ENCODE measurements at regions not wholly inside any gene's neighbourhood (a gene's known extent, or its start where the extent isn't known, plus 50 kb on each side); places are given as distances from the start of the nearest gene placed in this dataset.

DNA sequence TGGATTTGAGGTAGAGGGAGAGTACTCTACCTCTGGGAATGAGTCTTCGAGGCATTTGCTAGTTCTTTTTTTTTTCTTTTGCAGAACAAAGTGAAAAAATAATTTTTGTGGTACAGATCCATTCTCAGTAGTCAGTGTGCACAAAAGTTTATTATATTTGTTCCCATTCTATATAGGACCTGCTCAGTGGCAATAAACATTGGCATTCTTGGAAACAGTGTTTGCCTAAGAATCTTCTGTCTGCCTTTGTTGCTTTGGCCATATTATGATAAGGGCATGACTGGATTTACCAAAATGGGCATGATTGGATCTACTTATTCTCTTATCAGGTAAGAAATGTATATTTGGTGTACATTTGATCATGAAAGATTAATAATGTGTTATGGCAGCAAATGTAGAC is 583.3 kb downstream of the PLCL1 start:
- ChIA-PET CTCF (no interaction called here), POLR2A (no interaction called here)
- Histone ChIP-seq H2AFZ (ENCODE audit: low read depth, low read length) (no peak overlapping the region), H3K4me1 (ENCODE audit: control insufficient read depth, extremely low read depth, insufficient read depth, low read length) (no peaks in the 10 kb centered on the region), H3K36me3 (ENCODE audit: control insufficient read depth in 2 of 2, extremely low read depth in 1 of 2, insufficient read depth in 2 of 2, low read length in 2 of 2) (no peaks in the 10 kb centered on the region), H3K27ac (ENCODE audit: insufficient read depth, low read depth, low read length) (no peak overlapping the region), H3K27me3 (ENCODE audit: control insufficient read depth in 2 of 2, insufficient read depth in 2 of 2, low read length in 2 of 2) (no peaks in the 10 kb centered on the region), H3K9me3 (replicated peaks; ENCODE audit: control insufficient read depth, insufficient read depth, low read length) (no peaks in the 10 kb centered on the region), H4K20me1 (replicated peaks; ENCODE audit: control insufficient read depth, extremely low read depth, insufficient read depth, low read length) (no peaks in the 10 kb centered on the region), H3K4me2 (ENCODE audit: insufficient read depth, low read length) (no peak overlapping the region), H3K4me3 (replicated peaks in 1 of 3; ENCODE audit: insufficient read depth in 1 of 3, low read depth in 1 of 3, low read length in 3 of 3) (no peak overlapping the region), H3K9ac (replicated peaks; ENCODE audit: extremely low read depth, insufficient read depth, low read length) (no peak overlapping the region), H3K79me2 (ENCODE audit: control insufficient read depth, insufficient read depth, low read length) (no peaks in the 10 kb centered on the region), H3K9me1 (replicated peaks; ENCODE audit: control insufficient read depth, extremely low read depth, insufficient read depth, low read length) (no peaks in the 10 kb centered on the region)
- DNase-seq (ENCODE audit: low read depth, low spot score) (no peak), FAIRE-seq (no peak)
- intact Hi-C loops (cut with micrococcal nuclease), result no loop called here
- TF ChIP-seq JUN (IDR thresholded peaks at IDR 0.05; ENCODE audit: borderline replicate concordance, insufficient read depth, insufficient read length, low read depth) (no peak), FOS (IDR thresholded peaks at IDR 0.05; ENCODE audit: borderline replicate concordance, insufficient read depth, low read length) (no peak), EZH2 (IDR thresholded peaks at IDR 0.05; ENCODE audit: borderline replicate concordance, low read depth, low read length, severe bottlenecking) (no peak), MYC (IDR thresholded peaks at IDR 0.05; ENCODE audit: low read depth, low read length) (no peak)
- dilution Hi-C loops (cut with MboI; ENCODE audit: extremely low pct_ligation_motif_present, low sequenced_read_pairs), result no loop called here
- BruUV-seq (replicated peaks), result no TSS peak

DNA sequence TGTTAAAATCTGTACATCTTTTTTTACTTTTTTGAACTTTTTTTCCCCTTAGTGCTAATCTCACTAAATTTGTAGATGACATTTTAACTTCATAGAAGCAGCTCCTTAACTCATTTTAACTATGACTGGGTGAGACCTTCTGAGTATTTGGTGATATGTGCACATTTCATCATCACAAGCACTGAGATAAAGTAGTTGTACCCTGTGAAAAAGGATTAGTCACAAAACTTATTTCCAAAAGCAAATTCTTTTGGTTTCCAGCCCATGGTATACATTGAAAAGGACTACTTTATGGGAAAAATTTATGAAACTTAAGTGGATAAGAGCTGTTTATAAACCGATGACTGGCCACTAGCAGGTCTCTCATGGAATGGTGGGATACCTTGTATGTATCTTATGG is 581.5 kb downstream of the PLCL1 start:
- H3K79me2 ChIP-seq (ENCODE audit: control insufficient read depth, insufficient read depth, low read length), result no peaks in the 10 kb centered on the region
- no peaks in the 10 kb centered on the region for H3K9me1 ChIP-seq (replicated peaks; ENCODE audit: control insufficient read depth, extremely low read depth, insufficient read depth, low read length)
- H3K27ac ChIP-seq (ENCODE audit: insufficient read depth, low read depth, low read length), result no peak overlapping the region
- no peaks in the 10 kb centered on the region for H3K9me3 ChIP-seq (replicated peaks; ENCODE audit: control insufficient read depth, insufficient read depth, low read length)
- H3K4me2 ChIP-seq (ENCODE audit: insufficient read depth, low read length), result no peak overlapping the region
- intact Hi-C loops (cut with micrococcal nuclease) (no loop called here), dilution Hi-C loops (cut with MboI; ENCODE audit: extremely low pct_ligation_motif_present, low sequenced_read_pairs) (no loop called here)
- no peaks in the 10 kb centered on the region for H4K20me1 ChIP-seq (replicated peaks; ENCODE audit: control insufficient read depth, extremely low read depth, insufficient read depth, low read length)
- no TSS peak for BruUV-seq (replicated peaks)
- TF ChIP-seq GATA2 (IDR thresholded peaks at IDR 0.05; ENCODE audit: insufficient read depth, insufficient read length, low read depth, low read length), result no peak
- TF ChIP-seq, protein P1, sequence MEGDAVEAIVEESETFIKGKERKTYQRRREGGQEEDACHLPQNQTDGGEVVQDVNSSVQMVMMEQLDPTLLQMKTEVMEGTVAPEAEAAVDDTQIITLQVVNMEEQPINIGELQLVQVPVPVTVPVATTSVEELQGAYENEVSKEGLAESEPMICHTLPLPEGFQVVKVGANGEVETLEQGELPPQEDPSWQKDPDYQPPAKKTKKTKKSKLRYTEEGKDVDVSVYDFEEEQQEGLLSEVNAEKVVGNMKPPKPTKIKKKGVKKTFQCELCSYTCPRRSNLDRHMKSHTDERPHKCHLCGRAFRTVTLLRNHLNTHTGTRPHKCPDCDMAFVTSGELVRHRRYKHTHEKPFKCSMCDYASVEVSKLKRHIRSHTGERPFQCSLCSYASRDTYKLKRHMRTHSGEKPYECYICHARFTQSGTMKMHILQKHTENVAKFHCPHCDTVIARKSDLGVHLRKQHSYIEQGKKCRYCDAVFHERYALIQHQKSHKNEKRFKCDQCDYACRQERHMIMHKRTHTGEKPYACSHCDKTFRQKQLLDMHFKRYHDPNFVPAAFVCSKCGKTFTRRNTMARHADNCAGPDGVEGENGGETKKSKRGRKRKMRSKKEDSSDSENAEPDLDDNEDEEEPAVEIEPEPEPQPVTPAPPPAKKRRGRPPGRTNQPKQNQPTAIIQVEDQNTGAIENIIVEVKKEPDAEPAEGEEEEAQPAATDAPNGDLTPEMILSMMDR (IDR thresholded peaks at IDR 0.05; ENCODE audit: extremely low read depth in 1 of 2, insufficient read depth in 1 of 2, low read depth in 1 of 2, low read length in 2 of 2), result no peak
- no peak for TF ChIP-seq JUN (IDR thresholded peaks at IDR 0.05; ENCODE audit: borderline replicate concordance, insufficient read depth, insufficient read length, low read depth)
- TF ChIP-seq, protein P2, sequence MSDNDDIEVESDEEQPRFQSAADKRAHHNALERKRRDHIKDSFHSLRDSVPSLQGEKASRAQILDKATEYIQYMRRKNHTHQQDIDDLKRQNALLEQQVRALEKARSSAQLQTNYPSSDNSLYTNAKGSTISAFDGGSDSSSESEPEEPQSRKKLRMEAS (IDR thresholded peaks at IDR 0.05; ENCODE audit: insufficient read depth, insufficient read length), result no peak
- TF ChIP-seq MYC (IDR thresholded peaks at IDR 0.05; ENCODE audit: low read depth, low read length), result no peak
- TF ChIP-seq POLR2AphosphoS5 (IDR thresholded peaks at IDR 0.05; ENCODE audit: insufficient read depth, low read depth, low read length), result no peak
- H3K36me3 ChIP-seq (ENCODE audit: control insufficient read depth in 2 of 2, extremely low read depth in 1 of 2, insufficient read depth in 2 of 2, low read length in 2 of 2), result no peaks in the 10 kb centered on the region
- no peak overlapping the region for H3K4me3 ChIP-seq (replicated peaks in 1 of 3; ENCODE audit: insufficient read depth in 1 of 3, low read depth in 1 of 3, low read length in 3 of 3)
- no peak for DNase-seq (ENCODE audit: low read depth, low spot score)
- no peak for FAIRE-seq
- H3K27me3 ChIP-seq (ENCODE audit: control insufficient read depth in 2 of 2, insufficient read depth in 2 of 2, low read length in 2 of 2), result no peaks in the 10 kb centered on the region
- H3K9ac ChIP-seq (replicated peaks; ENCODE audit: extremely low read depth, insufficient read depth, low read length), result no peak overlapping the region
- CTCF ChIA-PET, result interaction anchor here (1.4 kb wide), 1 partner anchor 11 kb away, joined by 3 read pairs; no protein-coding TSS in a partner anchor
- H2AFZ ChIP-seq (ENCODE audit: low read depth, low read length), result no peak overlapping the region
- no peaks in the 10 kb centered on the region for H3K4me1 ChIP-seq (ENCODE audit: control insufficient read depth, extremely low read depth, insufficient read depth, low read length)
- POLR2A ChIA-PET, result no interaction called here
